ENCODE measurements at regions not wholly inside any gene's neighbourhood (a gene's known extent, or its start where the extent isn't known, plus 50 kb on each side); places are given as distances from the start of the nearest gene placed in this dataset.

- TF ChIP-seq POLR2AphosphoS5 (IDR thresholded peaks at IDR 0.05; ENCODE audit: low read depth, low read length) = no peak
- TF ChIP-seq POLR2A (IDR thresholded peaks at IDR 0.05; ENCODE audit: low read depth, low read length) = no peak
- no peak for TF ChIP-seq TAF1 (IDR thresholded peaks at IDR 0.05; ENCODE audit: borderline replicate concordance, low read depth, low read length)
These were observed 111.1 kb downstream of the PRLHR start for GRCh38 chr10:118484152-118484871.
